ENCODE measurements at regions not wholly inside any gene's neighbourhood (a gene's known extent, or its start where the extent isn't known, plus 50 kb on each side); places are given as distances from the start of the nearest gene placed in this dataset.

DNA sequence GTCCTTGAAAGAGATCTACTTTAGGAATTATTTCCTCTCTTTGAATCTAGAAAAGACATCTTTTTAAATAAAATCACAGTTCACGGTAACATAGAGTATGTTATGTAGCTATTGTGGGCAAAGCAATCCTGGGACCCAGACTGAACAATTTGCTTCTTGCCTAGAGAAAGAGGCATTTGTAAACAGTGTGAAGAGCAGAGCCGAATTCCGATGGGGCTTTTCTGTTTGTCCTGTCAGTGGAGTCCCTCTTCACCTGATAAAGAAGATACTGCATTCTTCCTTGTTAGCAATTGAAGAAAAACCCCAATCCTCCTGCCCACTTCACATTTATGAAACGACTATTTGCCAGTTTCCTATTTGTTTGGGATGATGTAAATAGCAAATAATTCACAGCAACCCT is 462.9 kb downstream of the WDR72 start:
- H4K20me1 ChIP-seq (ENCODE audit: control insufficient read depth, insufficient read depth, low read length, poor library complexity, severe bottlenecking) = no peaks in the 10 kb centered on the region
- ATAC-seq (ENCODE audit: low read depth) = no peak
- no peak overlapping the region for H3K27ac Mint-ChIP-seq
- no peaks in the 10 kb centered on the region for H3K27me3 Mint-ChIP-seq
- H3K4me1 ChIP-seq (ENCODE audit: control insufficient read depth in 2 of 2, insufficient read depth in 2 of 2, low read length in 2 of 2) = no peaks in the 10 kb centered on the region
- H3K4me3 Mint-ChIP-seq = no peak overlapping the region
- no peaks in the 10 kb centered on the region for H3K36me3 ChIP-seq (replicated peaks in 1 of 2; ENCODE audit: control extremely low read depth in 1 of 2, control insufficient read depth in 1 of 2, extremely low read depth in 1 of 2, insufficient read depth in 2 of 2, low read length in 1 of 2)
- TF ChIP-seq, protein P1, sequence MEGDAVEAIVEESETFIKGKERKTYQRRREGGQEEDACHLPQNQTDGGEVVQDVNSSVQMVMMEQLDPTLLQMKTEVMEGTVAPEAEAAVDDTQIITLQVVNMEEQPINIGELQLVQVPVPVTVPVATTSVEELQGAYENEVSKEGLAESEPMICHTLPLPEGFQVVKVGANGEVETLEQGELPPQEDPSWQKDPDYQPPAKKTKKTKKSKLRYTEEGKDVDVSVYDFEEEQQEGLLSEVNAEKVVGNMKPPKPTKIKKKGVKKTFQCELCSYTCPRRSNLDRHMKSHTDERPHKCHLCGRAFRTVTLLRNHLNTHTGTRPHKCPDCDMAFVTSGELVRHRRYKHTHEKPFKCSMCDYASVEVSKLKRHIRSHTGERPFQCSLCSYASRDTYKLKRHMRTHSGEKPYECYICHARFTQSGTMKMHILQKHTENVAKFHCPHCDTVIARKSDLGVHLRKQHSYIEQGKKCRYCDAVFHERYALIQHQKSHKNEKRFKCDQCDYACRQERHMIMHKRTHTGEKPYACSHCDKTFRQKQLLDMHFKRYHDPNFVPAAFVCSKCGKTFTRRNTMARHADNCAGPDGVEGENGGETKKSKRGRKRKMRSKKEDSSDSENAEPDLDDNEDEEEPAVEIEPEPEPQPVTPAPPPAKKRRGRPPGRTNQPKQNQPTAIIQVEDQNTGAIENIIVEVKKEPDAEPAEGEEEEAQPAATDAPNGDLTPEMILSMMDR (IDR thresholded peaks at IDR 0.05) = no peak
- CTCF ChIA-PET = no interaction called here
- no peak overlapping the region for H3K4me3 ChIP-seq (ENCODE audit: control extremely low read depth in 1 of 5, extremely low read depth in 1 of 5, insufficient read depth in 1 of 5, low read depth in 2 of 5, low read length in 4 of 5)
- WGBS (ENCODE audit: insufficient coverage) = no CpG with 5 or more reads among the region's 4 CpGs
- no peaks in the 10 kb centered on the region for H3K9me3 ChIP-seq (ENCODE audit: control extremely low read depth in 1 of 3, control insufficient read depth in 2 of 3, insufficient read depth in 1 of 3, low read length in 2 of 3)
- no peaks in the 10 kb centered on the region for H3K27me3 ChIP-seq (replicated peaks in 1 of 4; ENCODE audit: control extremely low read depth in 1 of 4, control insufficient read depth in 3 of 4, insufficient read depth in 4 of 4, low read length in 3 of 4)
- no peak overlapping the region for H3K9ac ChIP-seq (ENCODE audit: low read length)
- no peaks in the 10 kb centered on the region for H3K79me2 ChIP-seq (ENCODE audit: control insufficient read depth, insufficient read depth, low read length)
- H3K27ac ChIP-seq (ENCODE audit: low read length in 2 of 2) = no peak overlapping the region
- intact Hi-C loops (cut with micrococcal nuclease) = no loop called here
- no peak overlapping the region for H3K4me2 ChIP-seq (replicated peaks; ENCODE audit: low read depth, low read length, poor library complexity, severe bottlenecking)
- no peaks in the 10 kb centered on the region for H3K9me3 Mint-ChIP-seq (ENCODE audit: insufficient read depth)
- no peak overlapping the region for H2AFZ ChIP-seq (ENCODE audit: insufficient read depth, low read depth, low read length, poor library complexity, severe bottlenecking)
- POLR2A ChIA-PET = no interaction called here
- no peak for DNase-seq
- no peaks in the 10 kb centered on the region for H3K4me1 Mint-ChIP-seq

DNA sequence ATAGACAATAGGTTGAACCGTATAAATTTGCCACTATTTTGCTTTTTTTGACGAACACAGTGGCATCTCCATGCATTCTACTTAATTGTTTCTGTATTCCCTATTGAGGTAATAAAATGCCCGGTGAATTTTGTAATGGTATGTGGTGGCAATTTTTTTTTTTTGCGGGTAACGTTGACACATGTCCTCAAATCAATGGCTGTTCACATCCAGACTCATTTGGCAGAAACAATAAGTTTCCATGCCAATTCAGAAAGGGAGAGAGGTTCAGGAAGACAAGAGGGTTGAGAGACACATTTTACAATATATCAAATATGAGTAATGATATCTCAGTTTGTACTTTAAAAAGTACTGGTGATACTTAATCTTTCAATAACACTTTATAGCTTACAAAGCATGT is 463.9 kb downstream of the WDR72 start:
- Mint-ChIP-seq H3K4me1 (no peaks in the 10 kb centered on the region), H3K4me3 (no peak overlapping the region), H3K27me3 (no peaks in the 10 kb centered on the region), H3K27ac (no peak overlapping the region), H3K9me3 (ENCODE audit: insufficient read depth) (no peaks in the 10 kb centered on the region)
- no peak overlapping the region for H3K4me2 ChIP-seq (replicated peaks; ENCODE audit: low read depth, low read length, poor library complexity, severe bottlenecking)
- no peaks in the 10 kb centered on the region for H3K9me3 ChIP-seq (ENCODE audit: control extremely low read depth in 1 of 3, control insufficient read depth in 2 of 3, insufficient read depth in 1 of 3, low read length in 2 of 3)
- DNase-seq (no peak), ATAC-seq (ENCODE audit: low read depth) (no peak)
- no peaks in the 10 kb centered on the region for H3K4me1 ChIP-seq (ENCODE audit: control insufficient read depth in 2 of 2, insufficient read depth in 2 of 2, low read length in 2 of 2)
- no peaks in the 10 kb centered on the region for H3K79me2 ChIP-seq (ENCODE audit: control insufficient read depth, insufficient read depth, low read length)
- no peak overlapping the region for H2AFZ ChIP-seq (ENCODE audit: insufficient read depth, low read depth, low read length, poor library complexity, severe bottlenecking)
- H3K27me3 ChIP-seq (replicated peaks in 1 of 4; ENCODE audit: control extremely low read depth in 1 of 4, control insufficient read depth in 3 of 4, insufficient read depth in 4 of 4, low read length in 3 of 4) = no peaks in the 10 kb centered on the region
- no peak overlapping the region for H3K9ac ChIP-seq (ENCODE audit: low read length)
- intact Hi-C loops (cut with micrococcal nuclease) = no loop called here
- CTCF ChIA-PET = no interaction called here
- H4K20me1 ChIP-seq (ENCODE audit: control insufficient read depth, insufficient read depth, low read length, poor library complexity, severe bottlenecking) = no peaks in the 10 kb centered on the region
- H3K36me3 ChIP-seq (replicated peaks in 1 of 2; ENCODE audit: control extremely low read depth in 1 of 2, control insufficient read depth in 1 of 2, extremely low read depth in 1 of 2, insufficient read depth in 2 of 2, low read length in 1 of 2) = no peaks in the 10 kb centered on the region
- no CpG with 5 or more reads among the region's 5 CpGs for WGBS (ENCODE audit: insufficient coverage)
- POLR2A ChIA-PET = no interaction called here
- no peak overlapping the region for H3K27ac ChIP-seq (ENCODE audit: low read length in 2 of 2)
- TF ChIP-seq, protein P1 (IDR thresholded peaks at IDR 0.05) = no peak
- no peak for TF ChIP-seq EZH2 (IDR thresholded peaks at IDR 0.05; ENCODE audit: borderline replicate concordance, insufficient read depth, low read depth, low read length, poor library complexity, severe bottlenecking)
- no peak overlapping the region for H3K4me3 ChIP-seq (ENCODE audit: control extremely low read depth in 1 of 5, extremely low read depth in 1 of 5, insufficient read depth in 1 of 5, low read depth in 2 of 5, low read length in 4 of 5)

Data from B cell (primary cell).